Endodermal cell (in vitro differentiated cells): ENCODE measurements at regions not wholly inside any gene's neighbourhood (a gene's known extent, or its start where the extent isn't known, plus 50 kb on each side); places are given as distances from the start of the nearest gene placed in this dataset.

ENCODE experiments used
- DNase-seq: peaks from one replicate; pipeline ENCODE4 v3.0.0-alpha.2; 2017
- H3K27ac ChIP-seq: 2 replicates; pipeline ENCODE4 v1.5.1; 2013; ENCODE audit warnings: mild to moderate bottlenecking, low read depth, low read length, moderate library complexity
- H3K27me3 ChIP-seq: 2 replicates; pipeline ENCODE4 v1.6.1; 2013; ENCODE audit warnings: mild to moderate bottlenecking, low read length, moderate library complexity; ENCODE audit not compliant: insufficient read depth, control insufficient read depth, poor library complexity, severe bottlenecking
- H3K36me3 ChIP-seq: 2 replicates; pipeline ENCODE4 v1.7.0; 2013; ENCODE audit warnings: mild to moderate bottlenecking, low read length, moderate library complexity; ENCODE audit not compliant: control insufficient read depth, insufficient read depth
- H3K4me1 ChIP-seq: one replicate; pipeline ENCODE4 v1.7.0; 2013; ENCODE audit warnings: low read length; ENCODE audit not compliant: control insufficient read depth, insufficient read depth
- H3K4me3 ChIP-seq: 2 replicates; pipeline ENCODE4 v1.5.1; 2013; ENCODE audit warnings: mild to moderate bottlenecking, low read length, moderate library complexity
- H3K9ac ChIP-seq: 2 replicates; pipeline ENCODE4 v1.6.1; 2013; ENCODE audit warnings: mild to moderate bottlenecking, low read length, moderate library complexity; ENCODE audit not compliant: poor library complexity, severe bottlenecking; ENCODE audit errors: extremely low read depth
- H3K9me3 ChIP-seq: 2 replicates; pipeline ENCODE4 v1.6.1; 2013; ENCODE audit warnings: mild to moderate bottlenecking, low read length, moderate library complexity; ENCODE audit not compliant: control insufficient read depth
- H3K27ac Mint-ChIP-seq: 2 replicates; pipeline ENCODE4 v1.8.0; 2020; ENCODE audit warnings: mixed read lengths
- H3K27me3 Mint-ChIP-seq: 2 replicates; pipeline ENCODE4 v1.8.0; 2021; ENCODE audit warnings: mild to moderate bottlenecking, mixed read lengths; ENCODE audit not compliant: insufficient read depth
- H3K36me3 Mint-ChIP-seq: 2 replicates; pipeline ENCODE4 v1.8.0; 2020; ENCODE audit warnings: low read depth, mixed read lengths
- H3K4me1 Mint-ChIP-seq: 2 replicates; pipeline ENCODE4 v1.8.0; 2020; ENCODE audit warnings: mixed read lengths
- H3K4me3 Mint-ChIP-seq: 2 replicates; pipeline ENCODE4 v1.8.0; 2020; ENCODE audit warnings: mild to moderate bottlenecking, moderate library complexity, mixed read lengths
- H3K9me3 Mint-ChIP-seq: 2 replicates; pipeline ENCODE4 v1.8.0; 2020; ENCODE audit warnings: mild to moderate bottlenecking, mixed read lengths
- WGBS, 2 experiments: methylation state at CpG; one replicate each; pipeline versions ENCODE4 v1.1.5 to v1.1.7; 2013; ENCODE audit warnings: missing lambda C conversion rate in 2 of 2, mixed read lengths in 1 of 2; ENCODE audit not compliant: insufficient coverage in 1 of 2, insufficient read length in 1 of 2; 5-methylcytosine and 5-hydroxymethylcytosine counted together
- TF ChIP-seq, protein P1 (sequence below): fragments of 200-600 bp; sonication (generic); conservative IDR thresholded peaks from 2 replicates; pipeline ENCODE4 v1.5.0; 2021; ENCODE audit warnings: antibody characterized with exemption, mild to moderate bottlenecking

GRCh38 chr11:23973244-23973643 lies 523.6 kb upstream of the LUZP2 start:
- no peaks in the 10 kb centered on the region for H3K27me3 ChIP-seq
- DNase-seq = no peak
- H3K9me3 Mint-ChIP-seq = no peaks in the 10 kb centered on the region
- H3K36me3 Mint-ChIP-seq = no peaks in the 10 kb centered on the region
- no peak overlapping the region for H3K9ac ChIP-seq
- H3K4me1 ChIP-seq = peaks cover 10% of the 10 kb centered on the region
- H3K27ac ChIP-seq = peak overlapping the region; percentile 15
- TF ChIP-seq, protein P1, sequence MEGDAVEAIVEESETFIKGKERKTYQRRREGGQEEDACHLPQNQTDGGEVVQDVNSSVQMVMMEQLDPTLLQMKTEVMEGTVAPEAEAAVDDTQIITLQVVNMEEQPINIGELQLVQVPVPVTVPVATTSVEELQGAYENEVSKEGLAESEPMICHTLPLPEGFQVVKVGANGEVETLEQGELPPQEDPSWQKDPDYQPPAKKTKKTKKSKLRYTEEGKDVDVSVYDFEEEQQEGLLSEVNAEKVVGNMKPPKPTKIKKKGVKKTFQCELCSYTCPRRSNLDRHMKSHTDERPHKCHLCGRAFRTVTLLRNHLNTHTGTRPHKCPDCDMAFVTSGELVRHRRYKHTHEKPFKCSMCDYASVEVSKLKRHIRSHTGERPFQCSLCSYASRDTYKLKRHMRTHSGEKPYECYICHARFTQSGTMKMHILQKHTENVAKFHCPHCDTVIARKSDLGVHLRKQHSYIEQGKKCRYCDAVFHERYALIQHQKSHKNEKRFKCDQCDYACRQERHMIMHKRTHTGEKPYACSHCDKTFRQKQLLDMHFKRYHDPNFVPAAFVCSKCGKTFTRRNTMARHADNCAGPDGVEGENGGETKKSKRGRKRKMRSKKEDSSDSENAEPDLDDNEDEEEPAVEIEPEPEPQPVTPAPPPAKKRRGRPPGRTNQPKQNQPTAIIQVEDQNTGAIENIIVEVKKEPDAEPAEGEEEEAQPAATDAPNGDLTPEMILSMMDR = no peak
- no peaks in the 10 kb centered on the region for H3K36me3 ChIP-seq
- no peaks in the 10 kb centered on the region for H3K27me3 Mint-ChIP-seq
- H3K9me3 ChIP-seq = no peaks in the 10 kb centered on the region
- WGBS, 2 experiments = 59 to 67% methylated on average over 1 to 2 of the region's 2 CpGs
- no peak overlapping the region for H3K4me3 Mint-ChIP-seq
- peaks cover 29% of the 10 kb centered on the region for H3K4me1 Mint-ChIP-seq
- peak overlapping the region; percentile 79 for H3K27ac Mint-ChIP-seq
- H3K4me3 ChIP-seq = peak overlapping the region; percentile 8

DNA sequence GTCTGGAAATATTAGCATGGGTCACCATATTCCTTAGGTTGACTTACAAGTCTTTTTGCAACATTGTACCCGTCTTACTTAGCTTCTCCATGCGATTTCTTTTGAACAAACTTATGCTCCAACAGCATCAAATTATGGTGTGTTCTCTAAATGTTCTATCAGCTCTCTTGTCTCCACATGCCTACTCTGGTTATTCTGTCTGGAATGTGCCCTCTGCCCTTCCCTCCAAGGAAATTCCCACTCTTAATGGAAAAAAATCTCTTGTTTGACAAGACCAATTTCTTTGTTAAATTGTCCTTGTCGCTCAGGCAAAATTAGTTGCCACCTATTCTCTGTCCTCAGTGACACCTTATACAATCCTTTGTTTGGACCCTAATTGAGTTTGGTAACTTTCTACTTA lies 522.8 kb upstream of the LUZP2 start:
- 63 to 81% methylated on average over 2 of the region's 3 CpGs for WGBS, 2 experiments
- H3K9me3 Mint-ChIP-seq = no peaks in the 10 kb centered on the region
- Histone ChIP-seq H3K36me3 (no peaks in the 10 kb centered on the region), H3K27ac (peak overlapping the region; percentile 47), H3K9ac (no peak overlapping the region), H3K4me3 (peak overlapping the region; percentile 6), H3K4me1 (peaks cover 10% of the 10 kb centered on the region), H3K27me3 (no peaks in the 10 kb centered on the region), H3K9me3 (no peaks in the 10 kb centered on the region)
- peak overlapping the region; percentile 64 for H3K27ac Mint-ChIP-seq
- H3K36me3 Mint-ChIP-seq = no peaks in the 10 kb centered on the region
- peaks cover 29% of the 10 kb centered on the region for H3K4me1 Mint-ChIP-seq
- no peak overlapping the region for H3K4me3 Mint-ChIP-seq
- TF ChIP-seq, protein P1 = no peak
- no peak for DNase-seq
- no peaks in the 10 kb centered on the region for H3K27me3 Mint-ChIP-seq

DNA sequence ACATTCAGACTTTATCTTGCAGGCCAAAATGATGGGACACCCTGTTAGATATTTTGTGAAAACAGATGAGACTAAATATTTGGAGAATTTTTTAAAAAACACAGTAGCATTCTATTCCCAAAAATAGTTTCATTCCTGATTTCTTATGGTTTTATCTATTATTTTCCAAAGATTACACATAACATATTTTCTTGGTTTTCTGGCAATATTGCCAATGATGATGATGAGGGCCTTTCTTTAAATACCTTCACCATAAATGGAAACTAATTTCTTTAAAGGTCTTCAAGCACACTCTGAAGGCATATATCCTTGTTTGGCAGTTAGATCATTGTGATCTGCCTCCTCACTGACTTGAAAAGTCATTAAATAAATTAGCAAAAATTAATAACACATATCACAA lies 522.3 kb upstream of the LUZP2 start:
- H3K27ac Mint-ChIP-seq = no peak overlapping the region
- no peaks in the 10 kb centered on the region for H3K9me3 Mint-ChIP-seq

More for the DNA sequence above, 522.3 kb upstream of the LUZP2 start:
- DNase-seq = no peak
- Histone ChIP-seq H3K27ac (no peak overlapping the region), H3K27me3 (no peaks in the 10 kb centered on the region), H3K36me3 (no peaks in the 10 kb centered on the region), H3K9ac (no peak overlapping the region), H3K4me1 (peaks cover 10% of the 10 kb centered on the region), H3K4me3 (peak overlapping the region; percentile 16), H3K9me3 (no peaks in the 10 kb centered on the region)
- Mint-ChIP-seq H3K4me1 (peaks cover 30% of the 10 kb centered on the region), H3K4me3 (no peak overlapping the region), H3K27me3 (no peaks in the 10 kb centered on the region), H3K36me3 (no peaks in the 10 kb centered on the region)
- TF ChIP-seq, protein P1 = no peak
